Trophoblast cell (in vitro differentiated cells and primary cell): ENCODE measurements at regions not wholly inside any gene's neighbourhood (a gene's known extent, or its start where the extent isn't known, plus 50 kb on each side); places are given as distances from the start of the nearest gene placed in this dataset.
"Not testable (repeated sequence)": the region's sequence is repeated elsewhere in the genome, so short reads cannot be mapped to it uniquely, and the experiment has no call there.

Experiments used
- DNase-seq, 2 donors: peaks; one replicate each; pipeline ENCODE4 v3.0.0-alpha.2; 2016
- H2AFZ ChIP-seq: 2 replicates; pipeline ENCODE4 v1.6.1; 2013; ENCODE audit warnings: low read length, moderate library complexity, mild to moderate bottlenecking; ENCODE audit not compliant: insufficient read depth, poor library complexity
- H2AK5ac ChIP-seq: 2 replicates; pipeline ENCODE4 v1.6.1; 2013; ENCODE audit warnings: mild to moderate bottlenecking, low read length
- H2BK120ac ChIP-seq: 2 replicates; pipeline ENCODE4 v1.6.1; 2013; ENCODE audit warnings: low read length, mild to moderate bottlenecking, moderate library complexity; ENCODE audit not compliant: insufficient read depth, poor library complexity
- H2BK12ac ChIP-seq: 2 replicates; pipeline ENCODE4 v1.6.1; 2013; ENCODE audit warnings: mild to moderate bottlenecking, low read length, moderate library complexity
- H2BK5ac ChIP-seq: 2 replicates; pipeline ENCODE4 v1.6.1; 2013; ENCODE audit warnings: low read length, low read depth, moderate library complexity, mild to moderate bottlenecking; ENCODE audit not compliant: poor library complexity
- H3K14ac ChIP-seq: 2 replicates; pipeline ENCODE4 v1.6.1; 2013; ENCODE audit warnings: mild to moderate bottlenecking, low read length
- H3K18ac ChIP-seq: 2 replicates; pipeline ENCODE4 v1.6.1; 2013; ENCODE audit warnings: mild to moderate bottlenecking, low read length
- H3K23ac ChIP-seq: 2 replicates; pipeline ENCODE4 v1.6.1; 2013; ENCODE audit warnings: low read length
- H3K27ac ChIP-seq: 2 replicates; pipeline ENCODE4 v1.5.1; 2013; ENCODE audit warnings: low read depth, mild to moderate bottlenecking, inconsistent platforms, low read length, moderate library complexity
- H3K27me3 ChIP-seq: 2 replicates; pipeline ENCODE4 v1.6.1; 2013; ENCODE audit warnings: inconsistent platforms, mild to moderate bottlenecking, low read length, moderate library complexity; ENCODE audit not compliant: insufficient read depth
- H3K36me3 ChIP-seq, 2 experiments: 1 replicate in 1 of 2; 2 replicates in 1 of 2; pipeline ENCODE4 v1.6.1; 2013; ENCODE audit warnings: low read length in 2 of 2, mild to moderate bottlenecking in 2 of 2, moderate library complexity in 1 of 2; ENCODE audit not compliant: insufficient read depth in 2 of 2, control insufficient read depth in 1 of 2
- H3K4ac ChIP-seq: 2 replicates; pipeline ENCODE4 v1.6.1; 2013; ENCODE audit warnings: low read depth, mild to moderate bottlenecking, low read length, moderate library complexity
- H3K4me1 ChIP-seq, 2 experiments: 1 replicate in 1 of 2; 2 replicates in 1 of 2; pipeline ENCODE4 v1.6.1; 2013; ENCODE audit warnings: low read length in 2 of 2, mild to moderate bottlenecking in 2 of 2, moderate library complexity in 1 of 2; ENCODE audit not compliant: insufficient read depth in 2 of 2, control insufficient read depth in 1 of 2
- H3K4me2 ChIP-seq: 2 replicates; pipeline ENCODE4 v1.6.1; 2013; ENCODE audit warnings: inconsistent platforms, mild to moderate bottlenecking, low read length, moderate library complexity
- H3K4me3 ChIP-seq: 2 replicates; pipeline ENCODE4 v1.5.1; 2013; ENCODE audit warnings: mild to moderate bottlenecking, low read depth, low read length, inconsistent platforms
- H3K79me1 ChIP-seq: one replicate; pipeline ENCODE4 v1.6.1; 2013; ENCODE audit warnings: low read length
- H3K79me2 ChIP-seq: 2 replicates; pipeline ENCODE4 v1.6.1; 2013; ENCODE audit warnings: low read length, mild to moderate bottlenecking; ENCODE audit not compliant: control insufficient read depth, insufficient read depth, poor library complexity
- H3K9ac ChIP-seq: 2 replicates; pipeline ENCODE4 v1.6.1; 2013; ENCODE audit warnings: mild to moderate bottlenecking, low read length
- H3K9me3 ChIP-seq: 2 replicates; pipeline ENCODE4 v1.6.1; 2013; ENCODE audit warnings: low read depth, mild to moderate bottlenecking, control low read depth, inconsistent platforms, low read length; ENCODE audit not compliant: insufficient read depth
- H4K12ac ChIP-seq: 2 replicates; pipeline ENCODE4 v1.6.1; 2013; ENCODE audit warnings: low read depth, mild to moderate bottlenecking, low read length, moderate library complexity
- H4K8ac ChIP-seq: 2 replicates; pipeline ENCODE4 v1.6.1; 2013; ENCODE audit warnings: low read depth, mild to moderate bottlenecking, low read length, moderate library complexity
- H4K91ac ChIP-seq: one replicate; pipeline ENCODE4 v1.6.1; 2013; ENCODE audit warnings: low read depth, mild to moderate bottlenecking, low read length, moderate library complexity
- WGBS: extraction: QIAGEN DNeasy Blood & Tissue Kit; methylation state at CpG from one replicate; pipeline ENCODE4 v1.1.7; 2013; ENCODE audit warnings: missing lambda C conversion rate; ENCODE audit not compliant: insufficient read length, insufficient coverage; ENCODE audit errors: extremely low coverage; 5-methylcytosine and 5-hydroxymethylcytosine counted together

GRCh38 chr21:5251162-5251561 lies 5270.2 kb upstream of the TPTE start:
- H3K27ac ChIP-seq, DNase-seq, H4K8ac ChIP-seq, H2BK120ac ChIP-seq, H3K36me3 ChIP-seq, H2BK5ac ChIP-seq, H3K14ac ChIP-seq, H2BK12ac ChIP-seq, H2AK5ac ChIP-seq, H4K91ac ChIP-seq, H3K79me2 ChIP-seq, H3K9me3 ChIP-seq, H3K23ac ChIP-seq, H3K4ac ChIP-seq, H2AFZ ChIP-seq, H3K4me2 ChIP-seq, H3K9ac ChIP-seq, H3K27me3 ChIP-seq, H3K79me1 ChIP-seq, H3K18ac ChIP-seq, H4K12ac ChIP-seq, H3K4me1 ChIP-seq, H3K4me3 ChIP-seq: not testable (repeated sequence)
- WGBS: no CpG with 5 or more reads among the region's 3 CpGs

GRCh38 chr21:5251866-5252265 lies 5269.5 kb upstream of the TPTE start:
- not testable (repeated sequence) for H3K27me3 ChIP-seq, H3K23ac ChIP-seq, H3K18ac ChIP-seq, H3K27ac ChIP-seq, H3K79me2 ChIP-seq, H3K79me1 ChIP-seq, H2BK5ac ChIP-seq, H3K4me2 ChIP-seq, H3K4ac ChIP-seq, H2BK12ac ChIP-seq, H3K4me1 ChIP-seq, H3K9me3 ChIP-seq, H2AFZ ChIP-seq, H3K14ac ChIP-seq, H2AK5ac ChIP-seq, H3K9ac ChIP-seq, H3K36me3 ChIP-seq, DNase-seq, H2BK120ac ChIP-seq, H4K12ac ChIP-seq, H4K91ac ChIP-seq, H4K8ac ChIP-seq, H3K4me3 ChIP-seq
- no CpG with 5 or more reads among the region's 1 CpG for WGBS
